ENCODE measurements at regions not wholly inside any gene's neighbourhood (a gene's known extent, or its start where the extent isn't known, plus 50 kb on each side); places are given as distances from the start of the nearest gene placed in this dataset.
"Not testable (repeated sequence)": the region's sequence is repeated elsewhere in the genome, so short reads cannot be mapped to it uniquely, and the experiment has no call there.

- WGBS, 4 donors = 76 to 82% (median 80%) methylated on average over 3 of the region's 3 CpGs
- Histone ChIP-seq H3K36me3 (no peaks in the 10 kb centered on the region), H3K9me3 (no peaks in the 10 kb centered on the region), H3K27me3 (peaks cover 0 to 3% (median 0%) of the 10 kb centered on the region in 9 donors), H3K27ac (no peak overlapping the region), H3K4me3 (no peak overlapping the region), H3K4me1 (no peaks in the 10 kb centered on the region)
- TF ChIP-seq POLR2A (IDR thresholded peaks at IDR 0.05) = no peak
- TF ChIP-seq, protein P1, sequence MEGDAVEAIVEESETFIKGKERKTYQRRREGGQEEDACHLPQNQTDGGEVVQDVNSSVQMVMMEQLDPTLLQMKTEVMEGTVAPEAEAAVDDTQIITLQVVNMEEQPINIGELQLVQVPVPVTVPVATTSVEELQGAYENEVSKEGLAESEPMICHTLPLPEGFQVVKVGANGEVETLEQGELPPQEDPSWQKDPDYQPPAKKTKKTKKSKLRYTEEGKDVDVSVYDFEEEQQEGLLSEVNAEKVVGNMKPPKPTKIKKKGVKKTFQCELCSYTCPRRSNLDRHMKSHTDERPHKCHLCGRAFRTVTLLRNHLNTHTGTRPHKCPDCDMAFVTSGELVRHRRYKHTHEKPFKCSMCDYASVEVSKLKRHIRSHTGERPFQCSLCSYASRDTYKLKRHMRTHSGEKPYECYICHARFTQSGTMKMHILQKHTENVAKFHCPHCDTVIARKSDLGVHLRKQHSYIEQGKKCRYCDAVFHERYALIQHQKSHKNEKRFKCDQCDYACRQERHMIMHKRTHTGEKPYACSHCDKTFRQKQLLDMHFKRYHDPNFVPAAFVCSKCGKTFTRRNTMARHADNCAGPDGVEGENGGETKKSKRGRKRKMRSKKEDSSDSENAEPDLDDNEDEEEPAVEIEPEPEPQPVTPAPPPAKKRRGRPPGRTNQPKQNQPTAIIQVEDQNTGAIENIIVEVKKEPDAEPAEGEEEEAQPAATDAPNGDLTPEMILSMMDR (IDR thresholded peaks at IDR 0.05) = no peak
- ATAC-seq (no peak), DNase-seq (no peak)
- intact Hi-C loops (cut with DNase I) = no loop called here
Observed at GRCh38 chr2:118750959-118751565, 96.4 kb downstream of the EN1 start.

- Histone ChIP-seq H3K36me3 (no peaks in the 10 kb centered on the region), H3K27me3 (peaks cover 0 to 12% (median 0%) of the 10 kb centered on the region in 9 donors), H3K27ac (no peak overlapping the region), H3K4me3 (no peak overlapping the region), H3K4me1 (no peaks in the 10 kb centered on the region), H3K9me3 (peaks cover 0 to 18% (median 7%) of the 10 kb centered on the region in 12 donors)
- DNase-seq (no peak), ATAC-seq (no peak)
- TF ChIP-seq, protein P1 (IDR thresholded peaks at IDR 0.05) = no peak
- no peak for TF ChIP-seq POLR2A (IDR thresholded peaks at IDR 0.05)
- intact Hi-C loops (cut with DNase I) = no loop called here
- 64 to 79% (median 72%) methylated on average over 3 of the region's 3 CpGs for WGBS, 4 donors
Observed at GRCh38 chr2:118748245-118748885, 99.1 kb downstream of the EN1 start.

GRCh38 chr2:118747637-118748036 lies 99.8 kb downstream of the EN1 start:
- intact Hi-C loops (cut with DNase I) = no loop called here
- DNase-seq (no peak), ATAC-seq (no peak)
- peaks cover 0 to 18% (median 7%) of the 10 kb centered on the region in 12 donors for H3K9me3 ChIP-seq
- peaks cover 0 to 12% (median 0%) of the 10 kb centered on the region in 9 donors for H3K27me3 ChIP-seq
- no peak for TF ChIP-seq POLR2A (IDR thresholded peaks at IDR 0.05)
- TF ChIP-seq, protein P1 (IDR thresholded peaks at IDR 0.05) = no peak
- H3K36me3 ChIP-seq = no peaks in the 10 kb centered on the region
- no peaks in the 10 kb centered on the region for H3K4me1 ChIP-seq
- no peak overlapping the region for H3K4me3 ChIP-seq
- no peak overlapping the region for H3K27ac ChIP-seq

- WGBS, 4 donors = 69 to 74% (median 72%) methylated on average over 5 of the region's 5 CpGs
- ATAC-seq (no peak), DNase-seq (no peak)
- Histone ChIP-seq H3K27me3 (peaks cover 0 to 12% (median 0%) of the 10 kb centered on the region in 9 donors), H3K27ac (no peak overlapping the region), H3K4me1 (no peaks in the 10 kb centered on the region), H3K9me3 (peaks cover 0 to 18% (median 7%) of the 10 kb centered on the region in 12 donors), H3K4me3 (no peak overlapping the region), H3K36me3 (no peaks in the 10 kb centered on the region)
- no peak for TF ChIP-seq POLR2A (IDR thresholded peaks at IDR 0.05)
- TF ChIP-seq, protein P1 (IDR thresholded peaks at IDR 0.05) = no peak
- intact Hi-C loops (cut with DNase I) = no loop called here
Observed at GRCh38 chr2:118747066-118747465, 100.4 kb downstream of the EN1 start.

- H3K36me3 ChIP-seq; intact Hi-C loops (cut with DNase I); DNase-seq; ATAC-seq; H3K4me3 ChIP-seq; H3K27ac ChIP-seq; H3K4me1 ChIP-seq: not testable (repeated sequence)
- H3K9me3 ChIP-seq = peaks cover 0 to 18% (median 7%) of the 10 kb centered on the region in 12 donors
- peaks cover 0 to 15% (median 0%) of the 10 kb centered on the region in 9 donors for H3K27me3 ChIP-seq
- WGBS, 4 donors = 70 to 76% (median 73%) methylated on average over 3 of the region's 3 CpGs
Observed at GRCh38 chr2:118744682-118745181, 102.7 kb downstream of the EN1 start.
